Left renal pelvis (tissue), 4 donors: ENCODE measurements at regions not wholly inside any gene's neighbourhood (a gene's known extent, or its start where the extent isn't known, plus 50 kb on each side); places are given as distances from the start of the nearest gene placed in this dataset.
"Not testable (repeated sequence)": the region's sequence is repeated elsewhere in the genome, so short reads cannot be mapped to it uniquely, and the experiment has no call there.

Experiments used
- DNase-seq, 4 donors: peaks; one replicate each; pipeline ENCODE4 v3.0.0-alpha.2; 2013; ENCODE audit warnings: low read depth in 4 of 4, low spot score in 3 of 4

DNA sequence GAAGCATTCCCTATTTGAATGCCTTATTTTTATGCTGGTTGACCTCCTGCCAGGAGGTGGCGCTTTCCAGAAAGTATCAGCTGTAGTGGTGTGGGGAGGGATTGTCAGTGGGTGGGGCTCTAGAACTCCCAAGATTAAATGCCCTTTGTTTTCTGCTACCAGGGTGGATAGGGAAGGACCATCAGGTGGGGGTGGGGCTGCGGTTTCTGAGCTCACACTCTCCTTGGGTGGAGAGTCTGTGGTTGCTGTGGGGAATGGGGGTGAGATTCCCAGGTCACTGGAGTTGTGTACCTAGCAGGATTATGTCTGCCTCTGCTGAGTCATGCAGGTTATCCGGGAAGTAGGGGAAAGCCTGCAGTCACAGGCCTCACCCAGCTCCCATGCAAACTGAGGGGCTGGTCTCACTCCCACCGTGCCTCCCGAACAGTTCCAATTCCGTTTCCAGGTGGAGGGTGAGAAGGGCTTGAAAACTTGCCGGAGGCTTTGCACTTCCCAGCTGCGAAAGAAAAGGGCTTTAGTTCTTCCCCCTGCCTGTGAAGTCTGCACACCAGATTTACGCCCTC is 68.3 kb downstream of the ALG10B start:
- no peak for DNase-seq

DNA sequence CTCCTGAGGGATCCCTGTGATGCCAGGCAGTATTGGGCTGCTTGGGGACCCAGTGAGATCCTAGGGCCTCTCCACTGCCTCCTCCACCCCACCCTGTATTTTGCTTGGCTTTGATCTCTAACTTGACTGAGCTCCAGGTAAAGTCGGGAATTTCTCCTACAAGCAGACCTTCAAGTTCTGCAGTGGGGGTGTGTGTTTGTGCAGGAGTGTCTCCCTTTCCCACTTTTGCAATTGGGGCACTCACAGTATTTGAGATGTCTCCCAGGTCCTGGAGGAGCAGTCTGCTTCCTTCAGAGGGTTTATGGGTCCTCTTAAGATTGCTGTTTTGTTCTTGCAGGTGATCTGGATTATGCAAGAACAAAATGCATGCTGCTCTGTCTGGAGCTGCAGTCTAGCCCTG is 68.9 kb downstream of the ALG10B start:
- no peak for DNase-seq

DNA sequence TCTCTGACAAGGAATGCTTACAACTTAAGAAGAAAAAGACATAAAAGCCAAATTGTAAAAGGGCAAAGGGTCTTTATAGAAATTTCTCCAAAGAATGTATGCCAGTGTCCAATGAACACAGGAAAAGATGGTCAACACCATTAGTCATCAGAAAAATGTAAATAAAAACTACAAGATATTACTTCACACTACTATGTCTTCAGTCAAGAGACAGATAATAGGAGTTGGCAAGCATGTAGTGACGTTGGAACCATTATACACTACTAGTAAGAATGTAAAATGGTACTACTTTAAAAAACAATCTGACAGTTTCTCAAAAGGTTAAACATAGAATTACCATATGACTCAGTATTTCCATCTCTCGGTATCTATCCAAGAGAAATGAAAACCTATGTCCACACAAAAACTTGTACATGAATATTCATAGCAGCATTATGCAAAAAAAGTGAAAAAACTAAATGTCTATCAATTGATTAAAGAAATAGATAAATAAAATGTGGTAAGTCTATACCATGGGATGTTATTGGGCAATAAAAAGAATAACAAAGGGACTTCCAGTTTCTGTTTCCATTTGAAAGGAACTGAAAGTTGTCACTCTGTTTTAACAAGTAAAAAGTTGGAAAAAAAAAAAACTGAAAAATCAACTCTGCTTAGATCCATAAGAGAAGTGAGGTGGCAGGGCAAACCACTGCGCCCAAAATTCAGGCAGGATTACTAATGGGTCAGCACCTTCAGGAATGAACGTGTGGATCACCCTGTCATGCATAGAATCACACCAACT is 69.8 kb downstream of the ALG10B start:
- DNase-seq, result no peak

DNA sequence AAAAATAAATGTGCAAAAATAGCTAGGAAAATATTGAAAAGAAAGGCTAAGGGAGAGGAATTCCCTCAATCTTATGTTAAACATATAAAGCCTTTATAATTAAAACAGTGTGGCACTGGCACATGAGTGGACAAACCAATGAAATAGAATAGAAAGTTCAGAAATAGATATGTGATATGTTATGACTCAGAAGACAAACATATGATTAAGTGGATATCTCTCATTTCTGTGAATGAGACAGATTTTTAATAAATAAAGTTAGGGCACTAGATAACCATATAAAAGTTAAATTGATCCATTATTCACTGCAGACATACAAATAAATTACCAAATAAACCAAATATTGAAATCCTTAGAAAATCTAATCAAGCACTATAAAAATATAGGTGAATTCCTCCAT is 73.0 kb downstream of the ALG10B start:
- no peak for DNase-seq

DNA sequence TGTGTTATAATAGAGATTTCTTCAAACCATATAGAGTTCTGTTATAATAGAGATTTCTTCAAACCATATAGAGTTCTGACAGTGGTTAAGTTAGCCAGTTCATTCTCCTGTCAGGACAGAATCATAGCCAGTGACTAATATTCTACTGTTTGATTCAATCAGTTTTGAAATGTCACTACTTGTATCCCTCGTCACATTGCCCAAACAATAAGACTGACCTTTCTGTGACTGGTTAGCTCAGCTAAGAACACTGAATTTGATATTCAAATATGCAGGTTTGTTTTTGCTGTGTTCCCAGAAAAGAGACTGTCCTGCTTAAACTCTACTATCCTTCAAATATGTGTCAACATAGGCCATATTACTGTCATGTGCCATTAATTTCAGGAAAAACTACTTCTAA is 74.4 kb downstream of the ALG10B start:
- no peak for DNase-seq

DNA sequence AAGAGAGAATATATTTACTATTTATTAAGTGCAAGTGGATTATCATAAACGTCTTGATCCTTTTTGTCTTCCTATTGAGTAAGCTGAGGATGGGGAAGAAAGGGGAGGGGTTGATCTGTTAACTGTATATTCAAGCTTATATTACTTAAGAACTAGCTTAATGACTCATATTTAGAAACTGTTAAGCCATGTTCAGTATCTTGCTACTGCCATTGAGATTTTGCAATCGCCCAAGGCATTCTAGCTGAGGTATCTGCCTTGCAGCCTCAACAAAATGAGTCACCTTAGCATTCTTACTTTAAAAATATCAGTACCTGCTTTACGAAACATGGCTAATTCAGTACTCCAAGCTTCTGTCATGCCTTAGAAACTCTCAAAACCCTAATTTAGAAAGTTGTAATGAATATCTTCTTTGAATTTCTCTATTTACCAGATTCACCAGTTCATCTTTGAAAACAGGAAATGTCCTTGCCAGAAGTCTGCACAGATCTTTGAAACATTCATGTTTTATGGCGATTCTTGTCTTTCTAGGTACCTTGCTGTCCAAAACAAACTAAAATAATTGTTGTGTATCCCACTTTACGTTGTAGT is 76.1 kb downstream of the ALG10B start:
- DNase-seq, result no peak

DNA sequence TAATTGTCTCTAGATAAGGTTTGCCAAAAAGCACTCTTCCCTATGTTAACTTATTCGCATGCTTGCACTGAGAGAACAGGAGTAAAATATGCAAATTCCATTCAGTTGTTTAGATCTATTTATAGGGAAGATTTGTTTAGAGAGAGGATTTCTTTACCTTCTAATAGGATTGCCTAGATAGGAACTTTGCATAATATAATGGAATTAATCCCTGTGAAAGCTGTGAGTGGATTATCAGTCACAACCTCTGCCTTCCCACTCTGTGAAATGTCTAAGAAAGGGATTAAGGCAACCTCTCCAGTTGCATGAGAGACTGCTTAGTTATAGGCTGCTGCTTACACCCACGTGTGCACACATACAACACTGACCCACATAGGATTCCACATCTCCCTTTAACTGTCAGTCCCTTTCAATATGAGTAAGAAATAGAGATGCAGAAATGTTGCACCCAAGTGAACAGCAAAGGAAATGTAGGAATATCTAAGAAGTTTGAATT is 83.2 kb downstream of the ALG10B start:
- DNase-seq, result no peak

DNA sequence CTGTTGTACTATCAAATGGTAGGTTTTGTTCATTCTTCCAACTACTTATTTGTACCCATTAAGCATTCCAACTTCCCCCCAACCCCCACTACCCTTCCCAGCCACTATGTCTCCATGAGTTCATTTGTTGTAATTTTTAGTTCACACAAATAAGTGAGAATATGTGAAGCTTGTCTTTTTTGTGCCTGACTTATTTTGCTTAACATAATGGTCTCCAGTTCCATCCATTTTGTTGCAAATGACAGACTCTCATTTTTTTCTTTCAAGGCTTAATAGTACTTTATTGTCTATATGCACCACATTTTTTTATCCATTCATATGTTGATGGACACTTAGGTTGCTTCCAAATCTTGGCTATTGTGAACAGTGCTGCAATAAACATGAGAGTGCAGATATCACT is 86.2 kb downstream of the ALG10B start:
- no peak for DNase-seq

DNA sequence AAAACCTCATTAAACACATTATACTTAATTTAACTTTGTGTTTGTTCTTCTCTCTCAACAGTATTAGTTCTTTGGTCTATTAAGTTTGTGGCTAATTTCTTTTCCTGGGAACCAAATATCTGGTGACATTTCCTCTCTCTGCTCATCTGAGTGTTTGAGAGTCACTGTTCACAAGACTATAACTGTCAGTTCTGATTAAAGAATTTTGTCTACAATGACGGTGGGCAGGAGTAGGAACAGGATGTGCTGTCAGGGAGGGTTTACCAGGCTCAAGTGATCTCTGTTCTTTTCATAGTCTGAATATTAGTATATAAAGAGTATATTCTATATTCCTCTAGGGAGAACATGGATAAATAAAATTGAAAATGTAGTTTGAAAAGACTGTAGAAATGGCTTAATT is 92.9 kb downstream of the ALG10B start:
- DNase-seq, result no peak

DNA sequence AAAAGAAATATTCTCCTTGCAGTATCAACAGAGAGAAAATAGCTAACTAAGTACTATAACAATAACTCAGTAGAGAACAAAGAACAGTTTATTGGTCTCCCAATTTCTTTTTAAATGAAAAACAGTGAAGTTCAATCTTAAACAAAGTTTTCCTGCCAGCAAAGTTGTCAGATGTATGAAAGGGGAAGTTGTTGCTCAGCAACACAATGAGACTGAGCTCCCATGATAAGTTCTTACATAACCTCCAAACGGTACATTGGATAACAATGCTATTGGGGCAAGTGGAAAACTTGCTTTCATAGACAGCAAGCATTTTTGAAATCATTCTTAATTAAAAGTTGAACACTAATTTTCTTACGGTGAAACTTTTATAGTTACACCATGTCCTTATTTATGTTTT is 94.9 kb downstream of the ALG10B start:
- DNase-seq, result no peak

DNA sequence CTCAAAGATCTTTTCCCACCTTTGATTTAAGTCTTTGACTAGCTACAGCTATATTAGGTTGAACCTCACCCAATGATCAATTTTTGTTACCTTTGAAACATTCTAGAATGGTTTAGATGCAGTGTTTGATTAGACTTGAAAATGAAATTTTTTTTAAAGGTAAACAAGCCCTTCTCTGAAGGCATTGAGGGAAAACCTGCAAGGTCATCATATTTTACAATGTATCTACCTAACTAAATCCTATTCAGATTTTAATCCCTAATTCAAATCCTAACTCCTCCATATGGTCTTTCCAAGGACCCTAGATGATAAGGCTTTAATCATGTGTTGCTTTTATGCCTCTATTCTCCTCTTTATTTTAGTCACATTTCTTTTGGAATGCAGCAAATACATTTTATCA is 95.4 kb downstream of the ALG10B start:
- no peak for DNase-seq

DNA sequence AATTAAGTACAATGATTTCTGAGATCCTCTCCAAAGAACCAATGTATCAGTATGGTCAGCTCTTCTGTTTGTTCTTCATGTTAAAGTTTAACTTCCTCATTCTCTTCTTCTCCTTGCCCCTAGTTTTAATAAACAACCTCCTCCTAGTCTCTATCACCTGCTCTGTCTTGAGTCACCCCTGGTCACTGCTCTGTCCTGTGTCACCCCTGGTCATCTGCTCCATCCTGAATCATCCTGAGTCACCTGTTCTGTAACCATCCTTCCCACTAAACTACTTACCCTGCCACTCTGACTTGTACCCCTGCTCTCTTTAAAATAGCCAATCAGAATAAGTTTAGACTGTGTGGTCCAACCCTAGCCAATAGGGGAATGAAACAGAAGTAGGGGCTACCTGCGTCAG is 100.5 kb downstream of the ALG10B start:
- DNase-seq, result no peak

DNA sequence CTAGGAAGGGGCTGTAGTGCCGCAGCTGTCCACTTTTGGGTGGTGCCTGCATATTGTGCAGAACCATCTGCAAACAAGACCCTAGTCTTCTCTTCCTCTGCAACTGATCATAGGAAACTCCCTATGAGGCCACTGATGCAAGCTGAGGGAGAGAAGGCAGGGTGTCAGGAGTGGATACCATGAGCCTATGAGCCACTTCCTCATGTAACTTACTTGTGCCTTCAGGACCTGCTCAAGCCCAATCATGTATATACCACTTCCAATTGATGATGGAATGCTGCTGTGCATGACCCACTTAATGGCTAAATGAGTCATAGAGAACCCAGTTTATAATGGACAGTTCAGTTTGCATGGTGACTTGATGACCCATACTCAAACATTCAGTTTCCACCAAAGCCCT is 107.9 kb downstream of the ALG10B start:
- no peak for DNase-seq

DNA sequence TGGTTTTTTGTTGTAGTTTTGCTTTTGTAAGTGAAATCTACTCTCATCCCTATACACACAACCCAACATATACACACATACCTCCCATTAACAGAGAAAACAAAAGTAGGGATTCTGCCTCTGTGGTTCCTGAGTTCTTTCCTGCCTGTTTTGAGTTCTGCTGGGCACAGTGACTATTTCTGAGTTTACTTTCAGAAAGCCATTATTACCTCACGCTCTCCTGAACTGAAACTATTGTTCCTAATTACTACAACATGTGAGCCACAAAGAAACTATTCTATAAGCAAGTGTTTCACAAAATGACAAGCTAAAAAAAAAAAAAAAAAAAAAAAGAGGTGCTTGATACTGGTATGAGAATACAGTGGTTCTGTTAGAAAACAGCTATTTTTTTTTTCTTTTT is 110.9 kb downstream of the ALG10B start:
- DNase-seq, result no peak

DNA sequence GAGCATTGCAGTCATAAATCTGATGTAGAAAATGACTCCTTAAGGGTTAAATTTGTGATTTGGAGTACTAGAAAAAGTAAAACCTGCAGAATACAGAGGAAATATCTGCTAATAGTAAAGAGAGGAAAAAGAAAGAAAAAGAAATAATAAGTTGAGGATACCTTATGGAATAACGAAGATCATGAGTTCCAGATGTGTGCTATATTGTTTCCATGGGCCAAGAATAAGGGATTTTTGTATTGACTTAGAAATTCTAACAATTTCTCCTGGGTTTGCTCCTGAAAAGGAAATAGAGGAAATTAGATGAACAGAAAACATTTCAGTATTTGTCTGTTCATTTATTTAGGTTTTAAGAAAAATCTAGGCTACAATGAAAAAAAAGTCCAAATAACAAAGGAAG is 115.3 kb downstream of the ALG10B start:
- no peak for DNase-seq

DNA sequence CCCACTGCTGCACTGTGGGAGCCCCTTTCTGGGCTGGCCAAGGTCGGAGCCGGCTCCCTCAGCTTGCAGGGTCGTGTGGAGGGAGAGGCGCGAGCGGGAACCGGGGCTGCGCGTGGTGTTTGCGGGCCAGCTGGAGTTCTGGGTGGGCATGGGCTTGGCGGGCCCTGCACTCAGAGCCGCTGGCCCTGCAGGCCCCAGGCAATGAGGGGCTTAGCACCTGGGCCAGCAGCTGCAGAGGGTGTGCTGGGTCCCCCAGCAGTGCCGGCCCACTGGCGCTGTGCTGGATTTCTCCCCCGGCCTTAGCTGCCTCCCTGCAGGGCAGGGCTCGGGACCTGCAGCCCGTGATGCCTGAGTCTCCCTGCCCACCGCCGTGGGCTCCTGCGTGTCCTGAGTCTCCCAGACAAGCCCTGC is 125.3 kb downstream of the ALG10B start:
- DNase-seq, result not testable (repeated sequence)

DNA sequence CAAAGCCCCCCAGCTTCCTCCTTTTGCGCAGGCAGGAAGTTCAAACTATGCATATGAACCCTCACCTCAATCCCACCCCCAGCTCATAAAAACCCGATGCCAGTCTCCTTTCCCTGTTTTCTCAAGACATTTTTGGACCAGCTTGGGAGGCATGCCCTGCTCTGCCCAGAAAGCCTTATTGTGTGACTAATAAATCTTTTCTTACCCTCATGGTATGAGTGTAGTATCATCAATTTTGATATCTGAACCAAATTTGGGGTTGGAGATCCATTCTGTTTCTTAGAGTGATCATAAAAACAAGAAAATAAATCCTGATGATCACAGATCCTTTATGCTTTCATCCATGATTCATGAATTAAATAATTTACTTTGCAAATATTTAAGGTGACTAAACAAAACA is 128.5 kb downstream of the ALG10B start:
- no peak for DNase-seq

DNA sequence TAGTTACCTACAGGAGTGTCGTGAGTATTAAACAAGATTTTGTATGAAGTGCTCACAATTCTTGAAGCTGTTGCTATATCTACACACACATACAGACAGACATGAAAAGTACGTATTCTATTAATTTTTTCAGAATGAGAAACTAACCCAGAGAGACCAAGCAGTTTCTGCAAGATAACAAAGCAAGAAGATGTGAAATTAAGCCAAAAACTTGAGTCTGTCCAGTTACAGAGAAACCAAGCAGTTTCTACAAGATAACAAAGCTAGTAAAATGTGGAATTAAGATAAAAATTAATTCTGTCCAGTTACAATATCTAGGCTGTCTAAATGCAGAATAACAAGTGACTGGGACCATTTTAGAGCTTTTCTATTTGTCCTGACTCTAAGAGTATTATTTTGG is 132.4 kb downstream of the ALG10B start:
- no peak for DNase-seq

DNA sequence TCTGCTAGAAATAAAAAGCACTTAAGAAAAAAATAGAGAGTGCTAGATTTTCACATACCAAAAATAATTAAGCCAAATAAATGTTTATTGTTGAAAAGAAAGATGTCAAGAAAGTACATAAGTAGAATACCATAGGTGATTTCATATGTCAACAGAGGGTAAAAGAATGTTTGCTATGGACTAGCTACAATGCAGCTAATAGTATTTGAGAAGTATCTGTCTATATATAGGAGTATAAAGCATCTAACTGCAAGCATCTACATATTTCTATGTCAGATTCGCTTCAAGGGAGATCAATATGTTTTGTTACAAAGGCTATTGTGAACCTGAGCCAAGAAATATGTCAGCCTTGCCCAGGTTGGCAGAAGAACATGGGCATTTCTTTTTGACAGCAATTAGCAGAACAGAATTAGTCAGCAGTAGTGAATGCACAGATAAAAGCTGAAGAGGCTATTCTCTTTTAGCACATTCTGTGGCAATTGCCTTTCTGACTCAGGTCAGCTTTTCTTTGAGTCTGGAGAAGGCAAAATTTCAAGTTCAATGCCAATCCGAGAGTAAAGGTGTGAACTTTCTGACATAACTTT is 140.1 kb downstream of the ALG10B start:
- no peak for DNase-seq

DNA sequence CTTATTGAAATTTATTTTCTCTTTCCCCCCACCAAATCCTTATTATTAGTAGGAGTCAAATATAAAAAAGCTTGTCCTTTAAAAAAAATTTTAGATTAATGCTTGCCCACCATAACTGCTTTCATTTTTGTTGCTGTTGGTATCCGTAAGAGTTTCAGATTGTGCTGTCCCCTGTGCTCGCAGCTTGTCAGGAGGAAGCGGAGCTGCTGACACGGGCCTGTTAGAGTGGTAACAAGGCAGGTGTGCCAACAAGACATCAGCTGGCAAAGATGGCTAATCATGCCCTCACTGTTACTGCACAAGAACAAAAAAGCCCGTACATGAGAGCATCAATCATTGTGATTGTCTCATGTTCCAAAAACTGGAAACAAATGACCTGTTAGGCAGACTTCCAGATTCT is 148.4 kb downstream of the ALG10B start:
- DNase-seq, result no peak

DNA sequence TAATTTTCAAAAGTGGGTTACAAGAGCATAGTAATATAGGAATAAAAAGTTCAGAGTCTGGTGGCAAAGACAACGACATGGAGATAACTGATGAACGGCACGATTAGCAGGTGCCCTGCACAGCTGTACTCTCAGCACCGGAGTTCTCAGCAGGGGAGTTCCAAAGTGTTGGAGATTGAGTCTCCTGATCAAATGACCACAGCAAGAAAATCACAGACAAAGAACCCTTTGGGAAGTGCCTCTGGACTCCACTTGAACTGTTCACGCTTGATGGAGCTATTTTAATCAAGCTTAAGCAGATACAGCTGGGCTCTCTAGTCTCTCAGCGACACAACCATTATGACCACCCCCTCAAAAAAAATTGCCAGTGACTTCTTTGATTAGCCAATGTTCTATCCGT is 153.1 kb downstream of the ALG10B start:
- DNase-seq, result no peak
